OCI-LY7 (cell line): ENCODE measurements at regions not wholly inside any gene's neighbourhood (a gene's known extent, or its start where the extent isn't known, plus 50 kb on each side); places are given as distances from the start of the nearest gene placed in this dataset.

Source experiments
- BruUV-seq: library from RNA; stranded (reverse); fragments of 400-500 nt; replicated peaks from 2 replicates; lab custom pipeline; 2021; lab: Mats Ljungman, UMichigan
- CTCF ChIA-PET: fragments of 300-600 bp; sonication (Branson Sonifier 250); formaldehyde crosslinking; loops from one replicate; lab custom pipeline; 2022; ENCODE audit warnings: antibody characterized with exemption; ENCODE audit not compliant: unreplicated experiment; lab: Charles Lee
- POLR2A ChIA-PET: fragments of 300-600 bp; sonication (Branson Sonifier 250); formaldehyde crosslinking; loops from one replicate; lab custom pipeline; 2022; ENCODE audit warnings: antibody characterized with exemption; lab: Charles Lee
- DNase-seq: peaks from one replicate; pipeline ENCODE4 v3.0.0-alpha.2; 2015; ENCODE audit warnings: low spot score
- H2AFZ ChIP-seq: fragments of 200-600 bp; sonication (generic), shearing (Covaris generic); 2 replicates; pipeline ENCODE4 v1.6.1; 2014; ENCODE audit warnings: mild to moderate bottlenecking, antibody characterized with exemption, low read length, moderate library complexity
- H3K27ac ChIP-seq: fragments of 200-600 bp; sonication (generic); 2 replicates; pipeline ENCODE4 v1.5.1; 2014; ENCODE audit warnings: mixed run types, low read depth, mild to moderate bottlenecking, moderate library complexity, low read length, inconsistent platforms; ENCODE audit not compliant: poor library complexity, severe bottlenecking
- H3K36me3 ChIP-seq: fragments of 200-600 bp; sonication (generic); 2 replicates; pipeline ENCODE4 v1.6.1; 2014; ENCODE audit warnings: mild to moderate bottlenecking, antibody characterized with exemption, low read length, moderate library complexity, mixed read lengths; ENCODE audit not compliant: insufficient read depth
- H3K4me1 ChIP-seq: fragments of 200-600 bp; sonication (generic); 2 replicates; pipeline ENCODE4 v1.5.1; 2014; ENCODE audit warnings: mild to moderate bottlenecking, low read length; ENCODE audit not compliant: insufficient read depth, poor library complexity, severe bottlenecking
- H3K4me2 ChIP-seq: fragments of 200-600 bp; sonication (generic); 2 replicates; pipeline ENCODE4 v1.6.1; 2014; ENCODE audit warnings: mild to moderate bottlenecking, low read length
- H3K4me3 ChIP-seq: fragments of 200-600 bp; sonication (generic); 2 replicates; pipeline ENCODE4 v1.5.1; 2014; ENCODE audit warnings: mild to moderate bottlenecking, low read depth, low read length; ENCODE audit not compliant: poor library complexity, severe bottlenecking
- H3K79me2 ChIP-seq: fragments of 200-600 bp; sonication (generic); 2 replicates; pipeline ENCODE4 v1.6.1; 2016; ENCODE audit warnings: low read depth, mild to moderate bottlenecking, low read length, moderate library complexity, mixed read lengths; ENCODE audit not compliant: insufficient read depth
- H3K9me2 ChIP-seq: fragments of 200-600 bp; sonication (generic); 2 replicates; pipeline ENCODE4 v1.6.1; 2016; ENCODE audit warnings: mild to moderate bottlenecking, low read length, mixed read lengths; ENCODE audit not compliant: insufficient read depth
- H3K9me3 ChIP-seq: fragments of 200-600 bp; sonication (generic); 2 replicates; pipeline ENCODE4 v1.6.1; 2014; ENCODE audit warnings: mild to moderate bottlenecking, mixed run types, low read length, mixed read lengths
- H4K20me1 ChIP-seq: fragments of 200-600 bp; sonication (generic); 2 replicates; pipeline ENCODE4 v1.6.1; 2014; ENCODE audit warnings: mild to moderate bottlenecking, antibody characterized with exemption, low read length, moderate library complexity, mixed read lengths; ENCODE audit not compliant: insufficient read depth
- CTCF ChIP-seq: fragments of 200-600 bp; sonication (generic); conservative IDR thresholded peaks from 2 replicates; pipeline ENCODE4 v1.5.1; 2014; ENCODE audit warnings: mild to moderate bottlenecking, antibody characterized with exemption, low read length, moderate library complexity, mixed read lengths
- EZH2phosphoT487 ChIP-seq: fragments of 200-600 bp; sonication (generic); IDR thresholded peaks from 2 replicates; pipeline ENCODE4 v1.6.1; 2018; ENCODE audit warnings: low read depth, borderline replicate concordance, mild to moderate bottlenecking, mixed run types, antibody characterized with exemption, low read length, moderate library complexity, mixed read lengths
- intact Hi-C: fragments of 100-400 bp; cut with micrococcal nuclease; formaldehyde crosslinking; loops from one replicate; pipeline ENCODE4 v1.10.0; 2022; ENCODE audit not compliant: unreplicated experiment

GRCh38 chrY:7263773-7264172 lies 352.2 kb upstream of the AMELY start:
- H3K9me2 ChIP-seq, result no peaks in the 10 kb centered on the region
- no peak overlapping the region for H2AFZ ChIP-seq
- BruUV-seq, result no TSS peak
- H3K9me3 ChIP-seq, result no peaks in the 10 kb centered on the region
- DNase-seq, result no peak
- no peaks in the 10 kb centered on the region for H3K4me1 ChIP-seq
- intact Hi-C loops, result no loop called here
- H3K4me3 ChIP-seq, result no peak overlapping the region
- TF ChIP-seq EZH2phosphoT487 (no peak), CTCF (no peak)
- H3K4me2 ChIP-seq, result no peak overlapping the region
- no peaks in the 10 kb centered on the region for H3K36me3 ChIP-seq
- no peaks in the 10 kb centered on the region for H4K20me1 ChIP-seq
- ChIA-PET CTCF (no interaction called here), POLR2A (no interaction called here)
- no peaks in the 10 kb centered on the region for H3K79me2 ChIP-seq
- no peak overlapping the region for H3K27ac ChIP-seq

GRCh38 chrY:7262531-7262930 lies 351.0 kb upstream of the AMELY start:
- Histone ChIP-seq H4K20me1 (no peaks in the 10 kb centered on the region), H3K9me3 (no peaks in the 10 kb centered on the region), H3K4me1 (no peaks in the 10 kb centered on the region), H3K4me2 (no peak overlapping the region), H2AFZ (no peak overlapping the region), H3K4me3 (no peak overlapping the region), H3K79me2 (no peaks in the 10 kb centered on the region), H3K9me2 (no peaks in the 10 kb centered on the region), H3K36me3 (no peaks in the 10 kb centered on the region), H3K27ac (no peak overlapping the region)
- TF ChIP-seq EZH2phosphoT487 (no peak), CTCF (no peak)
- BruUV-seq, result no TSS peak
- no peak for DNase-seq
- intact Hi-C loops, result no loop called here
- CTCF ChIA-PET, result no interaction called here
- POLR2A ChIA-PET, result interaction anchor here (0.5 kb wide), 1 partner anchor 65 kb away, joined by 4 read pairs; no protein-coding TSS in a partner anchor

- Histone ChIP-seq H3K79me2 (no peaks in the 10 kb centered on the region), H4K20me1 (no peaks in the 10 kb centered on the region), H3K9me3 (no peaks in the 10 kb centered on the region), H3K9me2 (no peaks in the 10 kb centered on the region), H3K4me3 (no peak overlapping the region), H3K4me2 (no peak overlapping the region), H2AFZ (no peak overlapping the region), H3K4me1 (no peaks in the 10 kb centered on the region), H3K27ac (no peak overlapping the region), H3K36me3 (no peaks in the 10 kb centered on the region)
- no peak for DNase-seq
- ChIA-PET CTCF (no interaction called here), POLR2A (interaction anchor here (0.6 kb wide), 1 partner anchor 328 kb away, joined by 3 read pairs; no protein-coding TSS in a partner anchor)
- intact Hi-C loops, result no loop called here
- BruUV-seq, result no TSS peak
- TF ChIP-seq EZH2phosphoT487, result no peak
- no peak for TF ChIP-seq CTCF
Measured at GRCh38 chrY:7261254-7261653, 349.7 kb upstream of the AMELY start.
